ENCODE measurements at regions not wholly inside any gene's neighbourhood (a gene's known extent, or its start where the extent isn't known, plus 50 kb on each side); places are given as distances from the start of the nearest gene placed in this dataset.

- TF ChIP-seq EZH2phosphoT487 (IDR thresholded peaks at IDR 0.05; ENCODE audit: borderline replicate concordance, low read length) = no peak
- no peak for TF ChIP-seq CTCF (IDR thresholded peaks at IDR 0.05; ENCODE audit: low read depth, low read length, poor library complexity, severe bottlenecking)
Measured at GRCh38 chr12:67797753-67798152, 149.2 kb downstream of the DYRK2 start.
